ENCODE measurements at regions not wholly inside any gene's neighbourhood (a gene's known extent, or its start where the extent isn't known, plus 50 kb on each side); places are given as distances from the start of the nearest gene placed in this dataset.

DNA sequence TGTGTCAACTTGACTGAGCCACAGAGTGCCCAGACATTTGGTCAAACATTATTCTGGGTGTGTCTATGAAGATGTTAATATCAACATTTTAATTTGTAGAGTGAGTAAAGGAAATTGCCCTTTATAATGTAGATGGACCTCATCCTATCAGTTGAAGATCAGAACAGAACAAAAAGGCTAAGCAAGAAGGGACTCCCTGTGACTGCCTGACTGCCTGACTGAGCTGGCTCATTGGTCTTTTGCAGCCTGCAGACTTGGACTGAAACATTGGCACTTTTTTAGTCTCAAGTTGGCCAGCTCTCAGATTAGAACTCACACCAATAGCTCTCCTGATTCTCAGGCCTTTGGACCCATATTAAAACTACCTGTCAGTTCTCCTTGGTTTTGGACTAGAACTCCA is 600.4 kb upstream of the SLITRK6 start:
- TF ChIP-seq POLR2A (IDR thresholded peaks at IDR 0.05): no peak
- TF ChIP-seq, protein P1, sequence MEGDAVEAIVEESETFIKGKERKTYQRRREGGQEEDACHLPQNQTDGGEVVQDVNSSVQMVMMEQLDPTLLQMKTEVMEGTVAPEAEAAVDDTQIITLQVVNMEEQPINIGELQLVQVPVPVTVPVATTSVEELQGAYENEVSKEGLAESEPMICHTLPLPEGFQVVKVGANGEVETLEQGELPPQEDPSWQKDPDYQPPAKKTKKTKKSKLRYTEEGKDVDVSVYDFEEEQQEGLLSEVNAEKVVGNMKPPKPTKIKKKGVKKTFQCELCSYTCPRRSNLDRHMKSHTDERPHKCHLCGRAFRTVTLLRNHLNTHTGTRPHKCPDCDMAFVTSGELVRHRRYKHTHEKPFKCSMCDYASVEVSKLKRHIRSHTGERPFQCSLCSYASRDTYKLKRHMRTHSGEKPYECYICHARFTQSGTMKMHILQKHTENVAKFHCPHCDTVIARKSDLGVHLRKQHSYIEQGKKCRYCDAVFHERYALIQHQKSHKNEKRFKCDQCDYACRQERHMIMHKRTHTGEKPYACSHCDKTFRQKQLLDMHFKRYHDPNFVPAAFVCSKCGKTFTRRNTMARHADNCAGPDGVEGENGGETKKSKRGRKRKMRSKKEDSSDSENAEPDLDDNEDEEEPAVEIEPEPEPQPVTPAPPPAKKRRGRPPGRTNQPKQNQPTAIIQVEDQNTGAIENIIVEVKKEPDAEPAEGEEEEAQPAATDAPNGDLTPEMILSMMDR (IDR thresholded peaks at IDR 0.05): no peak
